ENCODE measurements at regions not wholly inside any gene's neighbourhood (a gene's known extent, or its start where the extent isn't known, plus 50 kb on each side); places are given as distances from the start of the nearest gene placed in this dataset.

DNA sequence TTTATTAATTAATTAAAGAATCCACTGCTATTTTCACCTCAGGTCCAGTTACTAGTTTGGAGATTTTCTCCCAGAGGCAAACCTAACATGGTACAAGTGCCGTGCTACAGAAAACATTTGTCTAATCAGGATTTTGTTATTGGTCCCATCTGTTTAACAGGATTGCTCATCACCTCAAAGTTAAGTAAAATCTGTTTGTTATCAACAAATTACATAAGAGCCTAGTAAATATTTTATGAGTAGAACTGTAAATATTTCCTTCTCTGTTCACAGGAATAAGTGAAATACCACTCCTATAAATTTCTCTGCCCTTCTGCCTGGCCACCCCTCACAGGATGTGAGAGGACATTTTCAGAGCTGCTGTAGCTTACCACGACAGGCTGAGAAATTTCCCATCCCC is 200.2 kb downstream of the RAD51AP2 start:
- TF ChIP-seq, protein P1, sequence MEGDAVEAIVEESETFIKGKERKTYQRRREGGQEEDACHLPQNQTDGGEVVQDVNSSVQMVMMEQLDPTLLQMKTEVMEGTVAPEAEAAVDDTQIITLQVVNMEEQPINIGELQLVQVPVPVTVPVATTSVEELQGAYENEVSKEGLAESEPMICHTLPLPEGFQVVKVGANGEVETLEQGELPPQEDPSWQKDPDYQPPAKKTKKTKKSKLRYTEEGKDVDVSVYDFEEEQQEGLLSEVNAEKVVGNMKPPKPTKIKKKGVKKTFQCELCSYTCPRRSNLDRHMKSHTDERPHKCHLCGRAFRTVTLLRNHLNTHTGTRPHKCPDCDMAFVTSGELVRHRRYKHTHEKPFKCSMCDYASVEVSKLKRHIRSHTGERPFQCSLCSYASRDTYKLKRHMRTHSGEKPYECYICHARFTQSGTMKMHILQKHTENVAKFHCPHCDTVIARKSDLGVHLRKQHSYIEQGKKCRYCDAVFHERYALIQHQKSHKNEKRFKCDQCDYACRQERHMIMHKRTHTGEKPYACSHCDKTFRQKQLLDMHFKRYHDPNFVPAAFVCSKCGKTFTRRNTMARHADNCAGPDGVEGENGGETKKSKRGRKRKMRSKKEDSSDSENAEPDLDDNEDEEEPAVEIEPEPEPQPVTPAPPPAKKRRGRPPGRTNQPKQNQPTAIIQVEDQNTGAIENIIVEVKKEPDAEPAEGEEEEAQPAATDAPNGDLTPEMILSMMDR (IDR thresholded peaks at IDR 0.05), result no peak
- TF ChIP-seq POLR2A (IDR thresholded peaks at IDR 0.05) (no peak), POLR2AphosphoS5 (IDR thresholded peaks at IDR 0.05) (no peak)

Measured in stomach (tissue), 4 donors.